LNCAP (cell line): ENCODE measurements at regions not wholly inside any gene's neighbourhood (a gene's known extent, or its start where the extent isn't known, plus 50 kb on each side); places are given as distances from the start of the nearest gene placed in this dataset.

Experiments
- TF ChIP-seq, protein P1 (sequence below): fragments of 450-650 bp; IDR thresholded peaks from 2 replicates; pipeline ENCODE4 v1.5.1; 2017; ENCODE audit warnings: mild to moderate bottlenecking

DNA sequence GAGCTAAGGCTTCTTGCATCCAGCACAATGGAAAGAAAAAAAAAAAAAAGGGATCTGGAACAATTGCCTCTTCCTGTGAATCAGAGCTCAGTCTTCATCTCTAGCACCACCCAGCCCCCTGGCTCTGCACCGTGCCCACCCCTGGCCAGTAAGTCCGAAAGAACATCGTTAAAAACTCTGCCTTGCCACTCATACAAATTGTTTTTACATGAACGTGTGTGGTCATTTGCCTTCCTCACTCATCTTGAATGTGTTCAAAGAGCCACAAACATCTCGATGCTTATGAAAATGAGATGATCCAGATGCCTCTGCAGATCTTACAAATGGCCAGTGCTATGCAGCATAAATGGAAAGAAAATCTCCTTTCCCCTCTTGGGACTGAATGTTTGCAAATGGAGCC lies 400.0 kb upstream of the PPP2R3A start:
- TF ChIP-seq, protein P1, sequence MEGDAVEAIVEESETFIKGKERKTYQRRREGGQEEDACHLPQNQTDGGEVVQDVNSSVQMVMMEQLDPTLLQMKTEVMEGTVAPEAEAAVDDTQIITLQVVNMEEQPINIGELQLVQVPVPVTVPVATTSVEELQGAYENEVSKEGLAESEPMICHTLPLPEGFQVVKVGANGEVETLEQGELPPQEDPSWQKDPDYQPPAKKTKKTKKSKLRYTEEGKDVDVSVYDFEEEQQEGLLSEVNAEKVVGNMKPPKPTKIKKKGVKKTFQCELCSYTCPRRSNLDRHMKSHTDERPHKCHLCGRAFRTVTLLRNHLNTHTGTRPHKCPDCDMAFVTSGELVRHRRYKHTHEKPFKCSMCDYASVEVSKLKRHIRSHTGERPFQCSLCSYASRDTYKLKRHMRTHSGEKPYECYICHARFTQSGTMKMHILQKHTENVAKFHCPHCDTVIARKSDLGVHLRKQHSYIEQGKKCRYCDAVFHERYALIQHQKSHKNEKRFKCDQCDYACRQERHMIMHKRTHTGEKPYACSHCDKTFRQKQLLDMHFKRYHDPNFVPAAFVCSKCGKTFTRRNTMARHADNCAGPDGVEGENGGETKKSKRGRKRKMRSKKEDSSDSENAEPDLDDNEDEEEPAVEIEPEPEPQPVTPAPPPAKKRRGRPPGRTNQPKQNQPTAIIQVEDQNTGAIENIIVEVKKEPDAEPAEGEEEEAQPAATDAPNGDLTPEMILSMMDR = no peak

GRCh38 chr3:135567223-135567622 lies 398.3 kb upstream of the PPP2R3A start:
- TF ChIP-seq, protein P1 = no peak

DNA sequence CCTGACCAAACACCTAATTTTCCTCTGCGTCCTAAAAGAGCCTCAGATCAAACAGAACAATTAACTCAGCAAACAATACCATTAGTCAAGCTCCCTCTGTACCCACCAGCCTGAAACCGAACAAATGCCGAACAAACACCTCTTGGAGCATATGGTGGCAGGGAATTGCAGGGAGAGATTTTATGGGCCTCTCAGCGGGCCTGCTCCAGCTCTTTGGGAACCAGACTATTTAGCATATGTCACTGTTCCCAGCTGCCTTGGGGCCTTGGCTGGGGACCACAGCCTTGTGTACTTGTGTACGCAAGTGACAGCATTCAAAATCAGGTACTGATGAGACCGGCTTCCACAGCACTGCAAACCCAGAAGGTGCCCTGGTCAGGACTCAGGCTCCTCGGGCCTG lies 388.8 kb upstream of the PPP2R3A start:
- TF ChIP-seq, protein P1 = no peak

DNA sequence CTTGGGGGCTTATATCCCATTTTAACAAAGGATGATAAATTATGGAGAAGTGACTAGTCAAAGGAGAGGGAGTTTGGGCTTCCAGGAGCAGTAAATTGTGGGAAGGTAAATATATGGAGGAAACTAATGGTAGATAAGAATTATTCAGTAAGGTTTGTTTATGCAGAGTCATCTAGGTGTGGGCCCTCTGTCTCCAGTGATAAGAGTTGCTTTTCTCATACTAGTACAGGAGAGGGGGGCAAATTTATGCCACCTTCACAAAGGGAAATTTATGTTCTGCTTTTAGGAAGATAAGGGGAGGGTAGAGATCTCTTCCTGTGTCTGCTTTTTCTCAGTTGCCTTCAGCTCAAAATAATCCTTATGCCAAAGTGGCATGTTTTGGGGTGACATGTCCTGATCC lies 383.7 kb upstream of the PPP2R3A start:
- TF ChIP-seq, protein P1 = no peak

GRCh38 chr3:135582800-135583199 lies 382.7 kb upstream of the PPP2R3A start:
- TF ChIP-seq, protein P1 = no peak

GRCh38 chr3:135596563-135596962 lies 369.0 kb upstream of the PPP2R3A start:
- TF ChIP-seq, protein P1 = no peak

- TF ChIP-seq, protein P1 = no peak
Observed at GRCh38 chr3:135597855-135598254, 367.7 kb upstream of the PPP2R3A start.

- TF ChIP-seq, protein P1 = no peak
Observed at GRCh38 chr3:135598597-135598996, 366.9 kb upstream of the PPP2R3A start.
